NCI-H524 (cell line): ENCODE measurements at regions not wholly inside any gene's neighbourhood (a gene's known extent, or its start where the extent isn't known, plus 50 kb on each side); places are given as distances from the start of the nearest gene placed in this dataset.

Source experiments
- DNase-seq, 2 experiments: peaks; one replicate each; lab custom pipeline; 2025; lab: John Stamatoyannopoulos, UW

DNA sequence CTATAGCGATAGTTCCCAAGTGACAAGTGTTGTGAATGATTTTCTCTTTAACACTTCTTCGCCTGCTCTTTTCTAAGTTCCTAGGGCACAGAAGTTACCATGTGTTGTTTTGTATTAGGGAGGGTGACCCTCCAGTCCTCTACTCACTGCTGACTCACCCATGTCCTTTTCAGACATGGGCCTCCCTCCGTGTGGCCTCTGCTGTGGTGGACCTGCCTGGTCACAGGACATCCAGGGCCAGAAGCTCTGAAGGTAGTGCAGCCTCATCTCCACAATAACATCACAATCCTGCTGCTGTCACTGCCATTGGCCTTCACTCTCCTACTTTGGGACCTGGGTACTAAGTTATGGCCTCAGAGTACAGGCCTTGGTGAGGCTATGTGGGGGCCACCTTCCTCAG is 87.1 kb upstream of the TNFAIP3 start:
- DNase-seq, result no peak

DNA sequence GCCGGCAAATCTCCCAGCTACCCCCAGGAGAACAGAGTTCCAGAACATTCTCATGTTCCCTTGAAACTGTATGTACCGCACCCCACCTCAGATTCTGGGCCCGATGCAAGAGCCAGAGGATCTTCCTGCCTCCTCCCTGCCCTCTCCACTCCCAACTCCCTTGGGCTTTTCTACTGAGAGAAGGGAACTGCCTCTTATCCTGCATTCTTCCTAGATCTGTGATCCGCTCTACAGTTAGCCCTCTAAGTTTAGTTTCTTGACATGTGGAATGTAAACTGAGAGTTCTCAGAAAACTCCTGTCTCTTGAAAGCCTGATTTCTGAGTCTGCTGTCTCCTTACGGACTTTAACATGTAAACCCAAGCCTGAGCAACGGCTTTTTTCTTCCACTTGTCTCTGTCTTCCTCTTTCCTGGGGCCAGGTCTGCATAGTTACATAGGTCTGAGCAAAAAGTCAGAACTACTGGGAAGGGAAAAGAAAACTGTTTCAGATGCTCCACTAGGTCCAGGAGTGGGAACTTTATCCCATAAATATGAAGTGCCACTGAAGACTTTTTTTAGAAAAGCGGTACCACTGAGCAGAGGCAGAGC is 86.5 kb upstream of the TNFAIP3 start:
- no peak for DNase-seq

DNA sequence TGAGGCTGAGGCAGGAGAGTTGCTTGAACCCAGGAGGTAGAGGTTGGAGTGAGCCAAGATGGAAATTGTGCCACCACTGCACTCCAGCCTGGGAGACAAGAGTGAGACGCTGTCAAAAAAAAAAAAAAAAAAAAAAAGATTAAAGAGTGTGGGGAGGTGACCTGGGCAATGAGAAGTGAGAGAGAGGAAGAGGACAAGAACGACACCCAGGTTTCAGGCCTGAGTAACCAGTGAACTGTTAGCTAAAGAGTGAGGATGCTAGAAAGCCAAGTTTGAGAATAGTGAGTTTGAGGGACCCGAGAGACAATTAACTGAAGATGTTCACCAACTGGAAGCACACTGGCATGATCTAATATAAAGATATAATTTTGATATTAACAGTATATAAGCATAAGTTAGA is 85.4 kb upstream of the TNFAIP3 start:
- no peak for DNase-seq

DNA sequence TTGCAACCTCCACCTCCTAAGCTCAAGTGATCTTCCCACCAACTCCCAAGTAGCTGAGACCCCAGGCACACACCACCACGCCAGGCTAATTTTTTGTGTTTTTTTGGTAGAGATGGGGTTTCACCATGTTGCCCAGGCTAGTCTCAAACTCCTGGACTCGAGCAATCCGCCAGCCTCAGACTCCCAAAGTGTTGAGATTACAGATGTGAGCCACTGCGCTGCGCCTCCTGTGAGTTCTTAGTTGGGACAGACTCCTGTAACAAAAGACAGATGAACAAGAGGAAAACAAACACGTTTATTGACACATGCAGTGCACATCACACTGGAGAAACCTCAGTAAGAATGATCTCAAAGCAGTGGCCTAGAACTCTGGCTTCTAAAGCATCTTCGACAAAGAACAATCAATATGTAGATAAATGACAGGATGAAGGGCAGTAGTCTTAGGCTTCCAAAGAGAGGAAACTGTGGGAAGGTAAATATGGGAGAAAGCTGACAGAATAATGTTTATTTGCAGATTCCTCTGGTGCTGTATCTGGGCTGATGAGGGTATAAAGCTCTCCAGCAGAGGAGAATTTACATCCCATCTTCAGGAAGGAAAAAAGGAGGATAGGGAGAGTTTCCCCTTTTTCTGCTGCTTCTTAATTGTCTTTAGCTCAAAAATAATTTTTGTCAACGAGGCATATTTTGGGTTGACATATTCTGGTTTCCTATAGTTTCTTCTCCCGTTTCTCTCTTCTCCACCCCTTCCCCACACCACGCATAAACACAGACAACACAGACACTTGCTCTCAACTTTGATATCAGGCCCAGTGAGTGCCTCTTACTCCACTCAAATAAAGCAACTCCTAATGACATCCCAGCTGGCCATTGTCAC is 84.7 kb upstream of the TNFAIP3 start:
- DNase-seq, result no peak

DNA sequence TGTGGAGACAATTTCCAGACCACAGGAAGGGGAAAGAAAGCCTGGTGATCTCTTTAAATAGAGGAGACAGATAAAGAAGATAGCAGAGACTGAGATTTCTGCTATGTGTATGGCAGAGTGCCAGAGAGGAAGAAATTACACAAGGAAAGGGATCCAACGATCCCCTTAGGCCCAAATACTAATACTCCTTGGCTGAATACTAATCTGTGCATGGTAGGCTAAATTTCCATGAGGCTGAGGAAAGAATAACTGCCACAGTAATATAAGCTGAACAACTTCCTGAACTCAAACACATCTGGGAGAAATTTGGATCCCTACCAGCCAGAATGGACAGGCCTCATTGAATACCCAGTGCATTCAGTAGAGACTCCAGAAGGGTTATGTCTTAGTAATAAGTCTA is 83.3 kb upstream of the TNFAIP3 start:
- no peak for DNase-seq

DNA sequence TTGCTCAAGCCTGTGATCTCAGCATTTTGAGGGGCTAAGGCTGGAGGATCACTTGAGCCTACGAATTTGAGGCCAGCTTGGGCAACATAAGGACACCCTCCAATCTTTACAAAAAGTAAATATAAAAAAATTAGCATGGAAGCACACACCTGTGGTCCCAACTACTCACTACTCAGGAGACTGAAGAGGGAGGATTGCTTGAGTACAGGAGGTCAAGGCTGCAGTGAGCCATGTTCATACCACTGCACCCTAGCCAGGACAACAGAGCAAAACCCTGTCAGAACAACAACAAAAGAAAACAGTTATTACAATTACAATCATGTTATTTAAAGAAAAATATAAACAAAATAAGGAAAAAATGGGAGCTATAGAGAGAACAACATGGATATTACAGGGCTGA is 82.5 kb upstream of the TNFAIP3 start:
- no peak for DNase-seq

DNA sequence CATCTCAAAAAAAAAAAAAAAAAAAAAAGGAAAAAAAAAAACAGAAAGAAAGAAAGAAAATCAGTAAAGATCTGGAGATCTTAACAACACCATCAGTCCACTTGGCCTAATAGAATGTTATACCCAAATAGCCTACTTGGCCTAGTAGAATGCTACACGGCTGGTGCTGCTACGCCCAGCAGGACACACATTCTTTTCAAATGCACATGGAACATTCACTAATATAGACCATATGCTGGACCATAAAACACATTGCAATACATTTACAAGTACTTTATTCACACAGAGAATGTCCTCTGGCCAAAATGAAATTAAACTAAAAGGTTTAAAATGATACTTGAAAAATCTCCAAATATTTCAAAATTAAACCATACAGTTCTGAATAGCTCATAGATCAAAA is 80.0 kb upstream of the TNFAIP3 start:
- DNase-seq, result no peak

DNA sequence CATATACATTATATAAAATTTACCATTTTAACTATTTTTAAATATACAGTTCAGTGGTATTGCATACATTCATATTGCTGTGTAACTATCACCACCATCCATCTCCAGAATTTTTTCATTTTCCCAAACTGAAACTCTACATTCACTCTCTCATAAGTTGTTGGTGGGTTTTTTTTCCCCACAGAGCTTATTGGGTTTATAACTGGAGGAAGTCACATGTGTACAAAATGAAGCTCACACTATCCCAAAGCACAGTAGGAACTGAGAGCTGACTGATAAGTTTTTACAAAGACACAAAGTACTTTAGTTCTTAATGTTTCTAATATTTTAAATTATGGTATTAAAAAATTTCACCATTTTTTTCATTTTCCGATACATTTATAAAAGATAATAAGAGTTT is 78.8 kb upstream of the TNFAIP3 start:
- DNase-seq, result no peak

DNA sequence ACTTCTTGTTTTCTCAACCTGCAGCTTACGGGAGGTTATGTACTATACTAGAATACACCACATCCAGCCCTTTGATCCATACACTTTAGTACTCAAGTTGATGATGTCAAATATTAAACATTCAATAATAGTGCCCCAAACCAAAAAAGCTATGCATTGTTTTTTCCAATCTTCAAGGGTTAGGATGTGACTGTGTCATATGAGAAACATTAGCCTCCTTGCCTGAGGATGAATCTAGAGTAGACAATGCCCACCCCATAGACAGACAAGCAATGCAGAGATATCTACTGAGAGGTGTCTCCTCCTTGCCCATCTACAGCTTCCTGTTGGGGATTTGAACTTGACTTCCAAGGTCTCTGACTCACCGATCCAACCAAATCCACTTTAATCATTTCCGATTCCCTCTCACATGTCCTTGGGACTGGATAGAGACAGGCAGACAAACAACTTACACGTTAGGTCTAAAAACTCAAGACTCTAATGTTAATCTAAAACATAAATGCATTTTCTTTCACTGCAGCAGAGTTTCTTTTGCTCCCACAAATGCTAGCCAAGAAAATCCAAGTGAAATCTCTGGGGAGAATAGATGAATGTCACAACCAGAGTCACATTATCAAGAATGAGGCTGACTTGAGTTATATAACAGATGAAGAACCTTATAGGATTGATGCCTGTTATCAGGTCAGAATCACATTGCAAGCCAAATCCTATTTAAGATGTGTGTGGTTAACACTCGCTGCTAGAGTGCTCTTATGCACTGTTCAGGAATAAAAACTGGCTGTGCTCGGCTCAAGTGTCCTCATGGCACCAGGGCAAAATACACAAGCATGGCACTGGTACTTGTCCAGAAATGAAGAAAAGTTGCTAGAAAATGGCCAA is 75.5 kb upstream of the TNFAIP3 start:
- no peak for DNase-seq

DNA sequence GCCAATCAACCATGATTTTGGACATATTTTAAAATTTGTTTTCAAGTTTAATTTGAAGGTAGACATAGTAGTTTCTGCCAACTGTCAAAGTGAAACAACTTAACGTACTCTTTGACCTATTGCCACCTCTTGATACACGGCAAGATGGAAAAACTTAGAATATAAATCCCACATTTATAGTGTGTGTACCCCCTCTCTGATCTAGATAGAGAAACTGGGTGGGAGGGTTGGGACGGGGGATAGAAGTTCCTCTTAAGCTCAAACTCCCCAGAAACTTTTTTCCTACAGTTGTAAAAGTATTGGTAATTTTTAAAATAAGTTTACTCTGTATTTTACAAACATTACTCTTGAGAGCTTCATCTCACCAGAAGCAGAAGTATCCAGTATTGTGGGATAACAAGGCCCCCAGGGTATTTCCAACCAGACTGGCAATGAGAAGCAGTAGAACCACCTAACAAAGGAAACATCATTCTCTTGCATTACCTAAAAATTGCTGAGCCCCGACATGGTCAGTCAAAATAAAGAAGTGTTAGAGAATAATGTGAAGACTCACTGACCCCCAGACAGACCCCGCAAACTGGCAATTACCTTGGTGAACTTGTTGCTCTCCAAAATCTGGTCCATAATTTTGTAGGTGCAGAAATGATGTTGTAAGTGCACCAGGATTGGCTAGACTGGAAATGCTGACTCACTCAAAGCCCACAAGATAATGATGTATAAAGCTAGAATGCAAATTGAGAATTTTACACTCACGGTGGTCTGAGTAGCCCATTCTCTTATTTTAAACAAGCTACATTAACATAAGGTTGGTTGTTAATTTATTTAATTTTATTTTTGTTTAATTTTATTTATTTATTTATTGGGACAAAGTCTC is 74.7 kb upstream of the TNFAIP3 start:
- no peak for DNase-seq

DNA sequence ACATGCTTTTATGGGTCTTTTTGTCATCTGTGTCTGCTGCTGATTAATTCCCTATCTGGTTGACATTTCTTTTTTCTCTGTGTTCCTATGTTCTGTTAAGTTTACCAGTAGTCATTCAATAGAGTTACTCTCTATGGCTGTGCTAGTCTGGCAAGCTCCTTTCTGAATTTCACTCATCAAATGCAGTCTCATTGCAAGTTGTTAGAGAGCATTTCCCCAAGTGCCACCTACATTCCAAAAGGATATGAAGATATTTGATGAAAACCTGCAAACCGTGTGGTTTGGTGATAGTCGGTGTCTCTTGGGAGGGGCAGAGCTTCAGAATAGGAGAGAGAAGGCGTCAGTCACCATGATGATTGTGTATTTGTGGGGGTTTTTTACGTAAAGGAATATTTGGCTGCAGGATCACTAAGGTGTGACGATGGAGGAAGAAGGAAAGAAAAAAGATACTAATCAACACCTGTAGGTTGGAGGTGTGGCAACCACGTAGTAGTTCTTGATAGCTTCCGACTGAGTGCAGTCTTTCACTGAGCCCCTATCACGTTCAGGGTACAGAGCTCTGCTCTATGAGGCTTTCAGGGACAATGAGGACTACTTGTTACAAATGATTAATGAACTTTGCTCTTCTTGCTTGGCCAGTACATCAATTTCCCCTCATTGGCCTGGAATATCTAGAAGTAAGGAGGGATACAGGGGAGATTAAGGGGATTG is 73.1 kb upstream of the TNFAIP3 start:
- no peak for DNase-seq

DNA sequence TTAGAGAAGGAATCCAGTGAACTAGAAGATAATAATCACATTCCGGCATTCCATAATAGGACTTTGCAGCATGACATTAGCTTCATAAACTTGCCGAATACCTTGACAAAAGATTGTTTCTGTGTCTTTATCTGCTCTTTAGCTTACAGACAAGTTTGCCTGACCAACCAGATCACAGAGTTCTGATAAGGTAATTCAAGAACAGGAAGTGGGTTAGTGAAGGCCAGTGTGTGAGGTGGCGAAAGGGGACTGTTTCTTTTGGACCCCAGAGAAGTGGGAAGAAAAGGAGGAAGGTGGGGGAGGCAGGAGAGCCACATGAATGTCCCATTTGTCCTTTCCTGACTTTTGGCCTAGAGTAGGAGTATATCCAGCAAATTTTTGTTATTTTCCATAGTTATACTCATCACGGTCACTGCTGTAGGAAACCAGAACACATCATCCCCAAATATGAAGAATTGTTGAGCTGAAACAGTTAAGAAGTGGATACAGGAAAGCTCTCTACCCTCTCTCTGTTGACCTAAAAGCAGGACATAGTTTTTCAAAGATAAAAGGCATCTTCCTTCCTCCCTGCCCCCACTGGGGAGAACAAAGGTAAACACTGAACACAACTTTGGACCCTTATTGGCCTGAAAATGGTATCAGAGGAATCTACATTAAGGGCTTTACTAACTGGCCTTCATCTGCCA is 72.4 kb upstream of the TNFAIP3 start:
- no peak for DNase-seq

DNA sequence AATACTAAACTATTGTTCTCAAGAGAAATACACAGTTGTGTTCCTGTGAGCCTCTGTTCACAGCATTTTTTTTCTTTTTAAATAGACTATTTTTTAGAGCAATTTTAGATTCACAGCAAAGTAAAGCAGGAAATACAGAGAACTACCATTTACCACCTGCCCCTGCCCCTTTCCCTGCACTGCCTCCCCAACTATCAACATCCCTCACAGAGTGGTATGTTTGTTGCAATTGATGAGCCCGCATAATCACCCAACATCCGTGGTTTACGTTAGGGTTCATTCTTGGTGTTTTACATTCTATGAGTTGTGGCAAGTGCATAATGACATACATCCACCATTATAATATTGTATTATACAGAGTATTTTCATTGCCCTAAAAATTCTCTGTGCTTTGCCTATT is 71.6 kb upstream of the TNFAIP3 start:
- no peak for DNase-seq

DNA sequence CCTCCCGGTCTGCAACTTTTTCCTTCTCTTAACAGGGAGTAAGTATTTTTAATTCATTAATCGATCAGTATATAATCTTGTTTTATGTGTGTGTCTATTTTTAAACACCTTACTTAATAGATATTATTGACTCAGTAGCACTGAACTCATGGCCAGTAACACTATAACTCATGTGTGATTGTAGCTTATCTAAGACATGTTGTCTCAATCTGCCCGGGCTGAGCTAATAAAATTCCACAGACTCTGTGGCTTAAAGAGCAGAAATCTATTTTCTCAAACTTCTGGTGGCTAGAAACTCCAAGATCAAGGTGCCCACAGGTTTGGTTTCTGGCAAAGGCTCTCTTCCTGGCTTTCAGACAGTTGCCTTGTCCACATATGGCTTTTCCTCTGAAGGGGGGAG is 68.8 kb upstream of the TNFAIP3 start:
- no peak for DNase-seq

DNA sequence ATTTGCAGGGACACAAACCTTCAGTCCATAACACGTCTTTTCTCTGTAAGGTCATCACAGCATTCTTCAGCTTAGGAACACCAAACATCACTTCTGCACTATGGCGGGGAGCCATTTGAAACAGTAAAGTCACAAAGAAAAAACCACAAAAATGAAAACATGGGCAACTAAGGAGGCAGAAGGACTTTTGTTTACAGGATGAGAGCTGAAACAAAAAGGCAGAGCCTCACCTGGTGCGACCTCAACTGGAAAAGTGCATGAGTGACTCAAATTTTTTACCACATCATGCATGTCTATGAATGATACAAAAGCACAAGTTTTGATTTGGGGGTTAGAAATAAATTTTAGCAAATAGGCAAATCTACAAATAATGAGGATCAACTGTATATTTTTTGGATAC is 68.2 kb upstream of the TNFAIP3 start:
- DNase-seq, result no peak

DNA sequence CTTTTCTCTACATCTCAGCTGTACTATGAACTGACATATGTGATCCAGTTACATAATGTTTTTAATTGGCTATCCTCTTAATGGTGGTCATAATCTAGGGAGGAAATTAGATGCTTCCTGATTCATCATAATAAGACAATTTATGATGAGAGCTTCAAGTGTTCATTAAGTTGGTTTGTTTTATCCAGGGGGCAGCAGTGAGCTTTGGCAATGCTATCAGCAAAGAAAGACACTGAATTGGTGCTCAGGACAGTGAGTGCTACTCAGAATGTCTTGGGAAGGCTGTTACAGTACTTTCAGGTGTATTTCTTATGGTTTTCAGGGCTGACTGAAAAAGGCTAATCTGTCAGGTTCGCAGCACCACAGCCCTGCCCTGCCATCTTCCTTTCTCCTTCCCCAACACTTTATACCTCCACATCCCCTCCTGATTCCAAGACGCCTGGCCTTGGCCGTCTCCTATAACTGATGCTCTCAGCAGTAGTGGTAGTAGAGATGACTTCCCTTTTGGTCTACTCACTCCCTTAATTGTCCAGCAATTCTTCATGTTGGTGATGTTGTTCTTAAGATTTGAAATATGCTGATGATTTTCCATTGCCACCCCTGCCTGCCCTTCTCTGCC is 67.0 kb upstream of the TNFAIP3 start:
- peak; percentile 27 to 73 for DNase-seq

DNA sequence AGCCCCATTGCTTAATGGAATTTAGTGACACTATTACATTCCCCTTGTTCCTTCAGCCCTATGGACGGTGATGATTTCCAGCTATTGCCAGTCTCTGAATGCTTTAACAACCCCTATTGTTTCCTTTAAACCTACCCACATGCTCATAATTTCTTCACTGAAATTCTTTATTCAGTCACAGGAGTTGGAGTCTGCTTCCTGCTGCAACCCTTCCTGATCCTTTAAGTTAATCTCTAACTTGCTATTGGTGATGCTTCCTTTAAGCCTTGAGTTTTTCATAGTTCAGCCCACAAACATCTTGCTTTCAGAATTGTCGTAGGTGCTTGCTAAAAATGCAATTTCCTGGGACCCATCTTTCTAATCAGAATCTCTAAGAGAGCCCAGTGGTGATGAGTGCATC is 66.3 kb upstream of the TNFAIP3 start:
- DNase-seq, result no peak

DNA sequence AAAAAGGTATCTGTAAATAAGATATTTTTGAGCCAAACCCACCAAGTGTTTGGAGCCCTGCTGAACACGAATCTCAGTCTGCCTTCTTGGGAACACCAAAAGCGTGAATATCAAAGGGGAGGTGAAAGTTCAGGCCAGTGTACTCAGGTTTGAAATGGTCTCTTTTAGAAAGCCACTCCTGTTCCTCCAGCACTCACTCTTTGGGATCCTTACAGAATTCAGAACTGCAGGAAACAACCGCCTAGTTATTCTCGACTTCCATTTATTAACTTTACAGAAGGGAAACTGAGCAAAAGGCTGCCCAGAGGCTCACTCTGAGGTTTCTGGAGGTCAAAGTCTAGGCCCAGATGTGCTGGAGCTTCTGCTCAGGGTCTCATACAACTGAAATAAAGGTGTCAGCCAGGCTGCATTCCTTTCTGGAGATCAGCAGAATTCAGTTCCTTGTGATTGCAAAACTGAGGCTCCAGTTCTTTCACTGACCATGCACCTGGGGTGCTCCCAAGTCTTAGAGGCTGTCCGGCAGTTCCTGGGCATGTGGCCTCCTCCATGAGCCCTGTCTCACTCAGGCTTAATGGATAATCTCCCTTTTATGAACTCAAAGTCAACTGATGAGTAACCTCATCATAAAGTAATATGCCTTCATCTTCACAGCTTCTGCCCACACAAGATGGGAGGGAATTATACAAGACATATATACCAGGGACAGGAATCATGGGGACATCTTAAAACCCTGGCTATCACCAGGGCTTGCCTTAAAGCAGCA is 65.5 kb upstream of the TNFAIP3 start:
- no peak for DNase-seq

DNA sequence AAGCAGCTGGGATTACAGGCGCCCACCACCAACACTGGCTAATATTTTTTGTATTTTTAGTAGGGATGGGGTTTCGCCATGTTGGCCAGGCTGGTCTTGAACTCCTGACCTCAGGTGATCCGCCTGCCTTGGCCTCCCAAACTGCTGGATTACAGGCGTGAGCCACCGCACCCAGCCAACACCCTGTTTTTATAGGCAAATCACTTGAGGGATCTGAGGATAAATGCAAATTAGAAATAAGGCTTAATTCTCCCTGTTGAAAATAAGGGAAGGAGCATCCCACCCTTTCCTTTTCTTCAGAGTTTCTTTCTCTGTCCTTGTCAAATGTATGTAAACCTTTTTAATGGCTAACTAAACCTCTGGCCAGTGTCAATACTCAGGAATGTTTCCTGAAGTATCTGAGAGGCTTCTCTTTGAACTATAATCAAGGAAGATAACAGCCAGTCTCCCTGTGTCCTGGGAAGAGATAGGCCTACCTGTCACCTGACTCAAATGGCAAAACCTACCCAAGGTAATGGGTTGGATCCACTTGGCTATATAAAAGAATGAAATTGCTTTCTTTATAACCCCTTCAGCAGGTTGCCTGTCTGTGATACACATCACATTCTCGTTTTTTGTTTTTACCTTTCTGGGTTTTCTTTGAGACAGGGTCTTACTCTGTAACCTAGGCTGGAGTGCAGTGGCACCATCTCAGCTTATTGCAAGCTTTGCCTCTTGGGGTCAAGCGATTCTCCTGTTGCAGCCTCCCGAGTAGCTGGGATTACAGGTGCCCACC is 64.5 kb upstream of the TNFAIP3 start:
- no peak for DNase-seq
